ENCODE measurements at regions not wholly inside any gene's neighbourhood (a gene's known extent, or its start where the extent isn't known, plus 50 kb on each side); places are given as distances from the start of the nearest gene placed in this dataset.
"Not testable (repeated sequence)": the region's sequence is repeated elsewhere in the genome, so short reads cannot be mapped to it uniquely, and the experiment has no call there.

DNA sequence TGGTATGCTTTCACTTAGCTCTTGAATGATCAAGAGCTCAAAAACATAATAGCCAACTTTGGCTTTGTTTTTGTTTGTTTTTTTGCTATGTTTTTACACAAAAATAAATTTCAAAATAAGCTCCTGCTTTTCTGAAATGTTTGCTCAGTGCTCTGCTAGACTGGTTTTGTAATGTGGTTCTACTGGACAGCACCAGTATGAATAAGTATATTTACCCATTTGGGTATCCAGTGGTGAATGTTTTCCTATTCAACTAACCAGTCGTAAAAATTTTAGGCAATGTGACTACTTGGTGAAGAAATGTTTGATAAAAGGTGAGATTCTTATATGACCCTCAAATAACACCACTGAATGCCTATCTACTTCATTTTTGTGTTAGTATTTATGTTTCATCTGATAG is 308.6 kb downstream of the PTPRC start:
- no peak for DNase-seq
- intact Hi-C loops (cut with DNase I, micrococcal nuclease) = no loop called here
- no peak for ATAC-seq

- intact Hi-C loops (cut with DNase I, micrococcal nuclease) = no loop called here
- ATAC-seq (no peak), DNase-seq (no peak)
Observed at GRCh38 chr1:198948895-198949659, 310.2 kb downstream of the PTPRC start.

- intact Hi-C loops (cut with DNase I, micrococcal nuclease) = no loop called here
- no peak for DNase-seq
- ATAC-seq = no peak
Observed at GRCh38 chr1:198950036-198950435, 311.2 kb downstream of the PTPRC start.

GRCh38 chr1:198955085-198955484 is 316.2 kb downstream of the PTPRC start:
- ATAC-seq = no peak
- intact Hi-C loops (cut with DNase I, micrococcal nuclease) = no loop called here
- no peak for DNase-seq

- ATAC-seq (no peak), DNase-seq (no peak)
- intact Hi-C loops (cut with DNase I, micrococcal nuclease) = no loop called here
Observed at GRCh38 chr1:198957044-198957443, 318.2 kb downstream of the PTPRC start.

DNA sequence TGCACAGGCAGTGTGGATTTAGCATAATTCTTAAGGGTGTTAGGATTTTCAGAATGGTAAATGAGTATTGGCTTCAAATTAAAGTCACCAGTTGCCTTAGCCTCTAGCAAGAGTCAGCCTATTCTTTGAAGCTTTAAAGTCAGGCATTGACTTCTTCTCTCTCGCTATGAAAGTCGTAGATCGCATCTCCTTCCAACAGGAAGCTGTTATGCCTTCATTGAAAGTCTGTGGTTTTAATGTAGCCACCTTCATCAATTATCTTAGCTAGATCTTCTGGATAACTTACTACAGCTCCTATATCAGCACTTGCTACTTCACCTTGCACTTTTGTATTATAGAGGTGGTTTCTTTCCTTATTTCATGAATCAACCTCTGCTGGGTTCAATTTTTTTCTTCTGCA is 320.2 kb downstream of the PTPRC start:
- DNase-seq (no peak), ATAC-seq (no peak)

GRCh38 chr1:198959676-198960075 is 320.8 kb downstream of the PTPRC start:
- no peak for DNase-seq
- no peak for ATAC-seq
- intact Hi-C loops (cut with DNase I, micrococcal nuclease) = no loop called here

More for the DNA sequence above, 320.2 kb downstream of the PTPRC start:
- intact Hi-C loops (cut with DNase I, micrococcal nuclease) = no loop called here

DNA sequence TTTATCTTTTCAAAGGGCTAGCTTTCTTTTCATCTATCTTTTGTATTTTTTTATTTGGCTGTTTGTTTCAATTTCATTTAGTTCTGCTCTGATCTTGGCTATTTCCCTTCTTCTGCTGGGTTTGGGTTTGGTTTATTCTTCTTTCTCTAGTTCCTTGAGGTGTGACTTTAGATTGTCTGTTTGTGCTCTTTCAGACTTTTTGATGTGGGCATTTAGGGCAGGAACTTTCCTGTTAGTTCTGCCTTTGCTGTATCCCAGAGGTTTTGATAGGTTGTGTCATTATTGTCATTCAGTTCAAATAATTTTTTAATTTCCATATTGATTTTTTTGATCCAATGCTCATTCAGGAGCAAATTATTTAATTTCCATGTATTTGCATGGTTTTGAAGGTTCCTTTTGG is 325.0 kb downstream of the PTPRC start:
- DNase-seq; intact Hi-C loops (cut with DNase I, micrococcal nuclease); ATAC-seq: not testable (repeated sequence)

DNA sequence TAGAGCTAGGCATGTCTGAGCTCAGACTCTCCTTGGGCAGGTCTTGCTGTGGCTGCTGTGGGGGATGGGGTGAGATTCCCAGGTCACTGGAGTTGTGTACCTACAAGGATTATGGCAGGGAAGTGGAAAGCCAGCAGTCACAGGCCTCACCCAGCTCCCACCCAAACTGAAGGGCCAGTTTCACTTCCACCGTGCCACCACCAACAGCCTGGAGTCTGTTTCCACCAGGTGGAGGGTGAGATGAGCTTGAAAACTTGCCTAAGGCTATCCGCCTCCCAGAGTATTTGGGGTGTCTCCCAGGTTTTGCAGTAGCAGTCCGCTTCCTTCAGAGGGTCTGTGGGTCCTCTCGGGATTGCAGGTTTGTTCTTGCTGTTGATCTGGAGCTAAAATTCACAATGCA is 327.7 kb downstream of the PTPRC start:
- ATAC-seq (no peak), DNase-seq (no peak)
- intact Hi-C loops (cut with DNase I, micrococcal nuclease) = no loop called here

- no peak for ATAC-seq
- intact Hi-C loops (cut with DNase I, micrococcal nuclease) = no loop called here
- no peak for DNase-seq
Observed at GRCh38 chr1:198967566-198967965, 328.7 kb downstream of the PTPRC start.

DNA sequence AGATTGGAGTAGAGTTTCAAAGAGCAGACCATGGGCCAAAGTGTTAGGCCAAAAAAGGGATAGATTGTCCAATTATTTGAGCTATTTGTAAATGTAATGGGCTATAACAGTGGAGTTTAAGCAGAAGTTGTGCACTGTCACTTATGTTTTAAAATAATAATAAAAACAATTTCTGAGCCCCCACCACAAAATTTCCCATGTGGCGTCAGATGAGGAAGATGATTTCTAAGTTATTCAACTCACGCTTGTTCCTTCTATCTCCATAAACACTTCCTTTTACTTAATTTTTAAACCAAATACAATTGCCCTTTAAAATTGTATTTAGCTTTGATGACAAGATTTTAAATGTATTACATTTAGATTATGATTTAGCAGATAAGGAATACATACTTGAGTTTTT is 330.0 kb downstream of the PTPRC start:
- intact Hi-C loops (cut with DNase I, micrococcal nuclease) = no loop called here
- ATAC-seq (no peak), DNase-seq (no peak)

GRCh38 chr1:198969981-198970380 is 331.1 kb downstream of the PTPRC start:
- ATAC-seq (no peak), DNase-seq (no peak)
- intact Hi-C loops (cut with DNase I, micrococcal nuclease) = no loop called here

DNA sequence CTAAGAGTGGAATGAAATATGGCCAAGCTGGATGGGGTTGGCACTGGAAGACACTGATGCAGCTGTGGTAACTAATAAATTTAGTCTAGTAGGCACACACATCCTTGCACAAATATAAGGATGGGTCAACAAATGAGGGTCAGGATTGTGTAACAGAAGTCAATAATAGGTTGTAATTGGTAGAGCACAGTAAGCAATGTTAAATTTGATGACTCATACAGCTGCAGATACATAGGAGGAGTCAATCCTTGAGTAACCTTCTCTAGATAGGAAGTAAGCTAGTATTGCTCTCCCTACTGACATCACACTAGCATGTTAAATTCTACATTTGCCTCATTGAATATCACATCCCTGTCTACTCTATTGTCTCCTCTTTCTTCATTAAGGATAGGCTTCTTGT is 332.1 kb downstream of the PTPRC start:
- intact Hi-C loops (cut with DNase I, micrococcal nuclease) = no loop called here
- ATAC-seq (no peak), DNase-seq (no peak)

DNA sequence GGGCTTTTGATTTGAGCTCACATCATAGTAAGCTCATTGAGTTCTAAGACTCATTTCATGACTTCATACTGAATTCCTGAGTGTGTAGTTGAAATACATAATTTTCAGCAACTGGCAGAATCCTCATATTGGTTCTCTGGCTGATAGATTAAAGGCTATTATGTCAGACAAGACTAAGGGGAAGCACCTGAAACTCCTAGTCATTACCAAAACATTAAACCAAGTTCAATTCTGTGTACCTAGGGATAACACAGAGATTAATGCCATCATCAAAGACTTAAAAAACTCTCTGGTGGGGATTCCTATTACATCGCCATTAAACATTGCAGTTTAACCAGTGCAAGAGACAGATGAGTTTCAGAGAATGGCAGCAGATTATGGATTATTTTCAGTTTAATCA is 339.1 kb downstream of the PTPRC start:
- no peak for DNase-seq
- no peak for ATAC-seq
- intact Hi-C loops (cut with DNase I, micrococcal nuclease) = no loop called here

GRCh38 chr1:198978523-198978922 is 339.7 kb downstream of the PTPRC start:
- intact Hi-C loops (cut with DNase I, micrococcal nuclease) = no loop called here
- ATAC-seq (no peak), DNase-seq (no peak)

- no peak for ATAC-seq
- no peak for DNase-seq
- intact Hi-C loops (cut with DNase I, micrococcal nuclease) = no loop called here
Observed at GRCh38 chr1:198986036-198986435, 347.2 kb downstream of the PTPRC start.

- intact Hi-C loops (cut with DNase I, micrococcal nuclease) = no loop called here
- no peak for DNase-seq
- ATAC-seq = no peak
Observed at GRCh38 chr1:198986442-198986841, 347.6 kb downstream of the PTPRC start.

DNA sequence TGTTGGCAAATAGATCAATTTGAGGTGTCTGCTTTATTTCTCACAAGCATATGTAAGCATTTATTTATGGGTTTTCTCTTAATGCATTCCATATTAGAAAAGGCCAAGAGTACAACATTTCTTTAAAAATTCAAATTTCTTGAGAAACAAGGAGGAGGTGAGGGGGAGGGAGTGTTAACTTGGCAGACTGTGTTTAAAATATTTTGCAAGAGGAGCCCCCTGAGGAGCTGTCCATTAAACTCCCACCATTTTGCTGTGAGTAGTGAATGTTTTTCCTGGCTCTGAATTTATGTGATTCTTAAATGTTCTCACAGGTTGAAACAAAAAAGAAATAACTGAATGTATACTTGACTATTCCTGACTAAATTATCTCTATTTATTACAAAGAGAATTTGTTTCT is 363.8 kb downstream of the PTPRC start:
- DNase-seq (no peak), ATAC-seq (no peak)
- intact Hi-C loops (cut with DNase I, micrococcal nuclease) = no loop called here

DNA sequence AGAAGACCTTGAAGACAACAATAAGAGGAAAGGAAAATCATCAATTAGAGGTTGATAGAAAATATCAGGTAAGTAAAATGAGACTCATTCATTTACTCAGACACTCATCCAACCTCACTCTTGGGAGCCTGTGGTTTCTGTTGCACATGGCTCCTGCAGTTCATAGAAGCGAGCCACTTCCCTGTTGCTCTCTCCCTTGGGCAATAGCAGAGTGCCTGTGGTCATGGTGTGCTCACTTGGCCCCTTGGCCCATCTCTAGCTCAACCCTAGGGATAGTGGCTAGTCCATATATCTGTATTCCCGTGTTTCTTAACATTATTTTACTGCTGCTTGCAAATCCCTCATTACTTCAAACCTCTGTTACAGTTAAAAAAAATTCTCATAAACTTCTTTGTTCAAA is 368.6 kb downstream of the PTPRC start:
- intact Hi-C loops (cut with DNase I, micrococcal nuclease) = no loop called here
- ATAC-seq (no peak), DNase-seq (no peak)

- DNase-seq (no peak), ATAC-seq (no peak)
- intact Hi-C loops (cut with DNase I, micrococcal nuclease) = no loop called here
Observed at GRCh38 chr1:199009447-199009846, 370.6 kb downstream of the PTPRC start.

GRCh38 chr1:199010492-199010891 is 371.7 kb downstream of the PTPRC start:
- intact Hi-C loops (cut with DNase I, micrococcal nuclease) = no loop called here
- DNase-seq (no peak), ATAC-seq (no peak)
